Hematopoietic multipotent progenitor cell treated with erythropoietin and hydrocortisone succinate and interleukin-3 and kit ligand, for 17 days (in vitro differentiated cells): ENCODE measurements at regions not wholly inside any gene's neighbourhood (a gene's known extent, or its start where the extent isn't known, plus 50 kb on each side); places are given as distances from the start of the nearest gene placed in this dataset.
"Not testable (repeated sequence)": the region's sequence is repeated elsewhere in the genome, so short reads cannot be mapped to it uniquely, and the experiment has no call there.

ENCODE experiments used
- DNase-seq: peaks from one replicate; pipeline ENCODE4 v3.0.0-alpha.2; 2015; ENCODE audit warnings: low spot score

DNA sequence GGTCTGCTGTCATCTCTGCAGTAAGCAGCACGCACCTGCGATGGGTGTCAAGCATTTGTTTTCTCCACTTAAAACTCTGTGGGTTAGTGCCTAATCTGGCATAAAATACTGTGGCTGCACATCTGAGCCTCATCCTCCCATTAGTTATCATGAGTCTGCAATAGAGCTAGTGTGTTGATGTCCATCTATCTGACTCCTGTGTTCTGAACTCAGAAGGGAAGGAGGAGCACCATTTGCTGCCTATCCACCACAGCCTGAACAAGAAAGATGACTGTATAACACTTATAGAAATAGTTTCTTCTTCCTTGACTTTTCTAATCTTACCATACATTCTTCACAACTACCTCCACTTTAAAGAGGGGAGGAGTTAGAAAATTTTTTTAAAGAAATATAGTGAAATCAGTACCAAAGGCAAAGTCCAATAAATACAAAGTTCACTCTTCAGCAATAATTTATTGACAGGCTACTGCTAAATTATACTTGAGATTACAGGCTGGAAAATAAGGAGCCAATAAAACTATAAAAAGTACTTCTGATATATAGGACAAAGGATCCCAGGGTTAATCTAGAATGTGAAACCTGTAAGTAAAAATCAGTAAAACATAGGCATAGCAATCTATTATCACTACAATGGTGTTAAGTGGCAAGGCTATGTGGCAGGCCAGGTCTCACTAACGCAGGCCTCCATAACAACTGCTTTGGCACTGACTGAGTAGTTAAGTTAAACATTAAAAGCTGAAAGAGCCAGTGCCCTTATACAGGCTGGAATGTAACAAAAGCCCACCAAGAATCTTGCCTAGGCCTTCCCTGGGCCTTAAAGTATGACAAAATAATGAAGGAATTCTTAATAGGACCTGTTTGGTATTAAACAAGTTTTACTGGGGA is 70.2 kb downstream of the LGALS9C start:
- DNase-seq: not testable (repeated sequence)

DNA sequence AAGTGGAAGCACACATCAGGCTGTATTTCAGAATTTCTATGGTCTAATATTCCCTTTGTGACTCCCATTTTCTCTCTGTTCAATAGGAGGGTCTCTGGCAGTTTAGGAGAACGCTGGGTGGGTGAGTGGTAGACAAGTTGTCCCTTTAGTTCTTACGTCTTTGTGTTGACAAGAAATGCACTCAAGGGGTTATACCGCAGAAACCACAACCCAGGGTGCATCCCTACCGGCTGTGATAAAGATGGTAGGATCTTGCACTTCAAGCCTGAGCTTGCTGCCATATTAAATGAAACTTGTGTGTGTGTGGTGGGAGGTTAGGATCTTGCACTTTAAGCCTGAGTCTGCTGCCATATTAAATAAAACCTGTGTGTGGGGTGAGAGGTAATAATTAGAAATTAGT is 80.5 kb downstream of the LGALS9C start:
- not testable (repeated sequence) for DNase-seq

DNA sequence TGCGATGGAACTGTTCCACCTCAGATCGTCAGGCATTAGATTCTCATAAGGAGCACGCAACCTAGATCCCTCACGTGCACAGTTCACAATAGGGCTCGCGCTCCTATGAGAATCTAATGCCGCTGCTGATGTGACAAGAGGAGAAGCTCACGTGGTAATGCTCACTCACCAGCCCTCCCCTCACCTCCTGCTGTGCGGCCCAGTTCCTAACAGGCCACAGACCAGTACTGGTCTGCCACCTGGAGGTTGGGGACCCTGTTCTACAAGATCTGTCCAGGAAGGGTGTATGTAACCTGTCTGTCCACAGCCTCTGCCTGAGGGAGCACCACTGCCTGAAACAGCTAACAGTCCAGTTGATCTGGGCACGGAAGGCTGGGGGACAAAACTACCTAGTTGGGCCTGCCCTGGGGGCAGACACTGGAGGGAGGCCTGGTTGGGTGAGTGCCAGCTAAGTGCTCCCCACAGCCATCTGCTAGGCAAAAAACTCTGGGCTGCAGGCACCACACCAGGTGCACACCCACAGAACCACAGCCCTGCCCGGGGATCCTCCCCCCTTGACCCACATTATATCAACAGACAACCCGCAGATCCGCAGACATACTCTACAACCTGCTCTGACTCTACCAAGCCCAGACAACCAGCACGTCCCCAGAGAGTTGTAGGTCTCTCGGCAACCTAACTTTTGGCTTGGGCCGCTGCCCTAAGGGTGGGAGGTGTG is 80.7 kb downstream of the TBC1D28 start:
- DNase-seq: not testable (repeated sequence)

DNA sequence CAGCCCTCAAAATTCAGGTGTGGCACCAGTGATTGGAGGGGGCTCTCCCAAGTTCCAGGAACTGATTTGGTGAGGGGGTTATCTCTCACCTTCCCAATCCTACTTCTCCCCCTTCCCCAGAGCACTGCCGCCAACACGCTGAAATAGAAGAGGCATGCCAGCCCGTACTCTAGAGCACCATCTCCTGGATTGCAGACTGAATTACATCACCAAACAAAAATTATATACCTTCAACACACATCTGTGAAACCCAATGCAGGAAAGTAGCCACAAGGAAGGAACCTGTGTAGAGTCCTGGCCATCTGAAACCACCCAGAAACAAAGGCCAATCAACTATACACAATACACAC is 80.1 kb downstream of the TBC1D28 start:
- peak; percentile 13 for DNase-seq

DNA sequence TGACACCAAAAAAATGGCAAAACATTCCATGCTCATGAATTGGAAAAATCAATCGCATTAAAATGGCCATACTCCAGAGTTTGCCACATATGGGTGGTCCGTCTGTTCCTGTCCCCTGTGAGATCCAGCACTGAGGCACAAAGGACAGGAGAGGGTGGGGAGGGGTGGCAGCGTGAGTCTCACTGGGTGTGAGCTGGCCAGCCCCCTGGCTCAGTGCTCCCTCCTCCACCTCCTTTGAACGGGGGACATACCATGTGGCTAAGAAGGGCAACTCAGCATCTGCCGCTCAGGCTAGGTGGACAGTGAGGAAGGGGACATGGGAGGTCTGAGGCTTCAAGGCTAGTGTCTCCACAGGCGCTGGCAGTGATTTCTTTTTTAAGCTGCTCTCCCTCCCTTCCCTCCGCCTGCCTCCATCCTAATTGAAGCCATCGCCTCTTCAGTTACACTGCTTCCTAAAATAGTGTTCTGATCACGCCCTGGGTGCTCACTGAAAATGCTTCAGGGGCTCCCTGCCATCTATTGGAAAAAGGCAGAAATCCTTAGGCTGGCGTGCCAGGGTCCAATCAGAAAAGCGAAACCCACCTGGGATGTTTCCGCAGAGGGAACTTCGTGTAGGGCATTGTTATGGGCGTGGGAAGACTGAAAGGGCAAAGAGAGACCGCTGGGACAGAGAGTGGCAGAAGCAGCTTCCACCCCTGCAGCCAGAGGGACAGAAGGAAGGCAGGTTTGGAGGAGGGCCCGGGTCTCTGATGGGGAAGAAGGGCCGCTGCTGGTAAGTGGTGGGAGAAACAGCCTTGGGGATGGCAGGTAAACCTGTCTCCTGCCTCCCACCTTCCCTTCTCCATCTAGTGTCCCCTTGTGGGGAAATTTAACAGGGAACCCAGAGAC is 75.8 kb downstream of the TBC1D28 start:
- DNase-seq: peak; percentile 1

DNA sequence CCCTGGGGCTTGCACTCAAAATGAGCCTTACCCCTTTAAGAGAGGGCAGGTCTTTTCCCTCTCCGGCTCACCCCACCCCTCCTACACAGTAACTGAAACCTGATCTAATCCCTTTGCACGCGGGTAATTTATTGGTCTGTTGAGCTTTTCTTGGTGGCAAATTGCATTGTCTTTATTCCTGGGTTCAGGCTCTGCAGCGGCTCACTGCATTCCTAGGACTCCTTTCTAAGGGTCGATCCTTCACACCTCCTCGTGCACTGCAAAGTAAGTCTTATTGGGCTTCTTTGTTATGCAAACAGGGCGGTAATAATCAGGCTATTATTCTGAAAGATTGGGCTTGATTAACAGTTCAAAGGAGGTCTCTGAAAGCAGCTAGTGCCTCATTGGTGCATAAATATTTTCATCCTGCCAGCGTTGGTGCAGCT is 74.7 kb downstream of the TBC1D28 start:
- peak; percentile 2 for DNase-seq

DNA sequence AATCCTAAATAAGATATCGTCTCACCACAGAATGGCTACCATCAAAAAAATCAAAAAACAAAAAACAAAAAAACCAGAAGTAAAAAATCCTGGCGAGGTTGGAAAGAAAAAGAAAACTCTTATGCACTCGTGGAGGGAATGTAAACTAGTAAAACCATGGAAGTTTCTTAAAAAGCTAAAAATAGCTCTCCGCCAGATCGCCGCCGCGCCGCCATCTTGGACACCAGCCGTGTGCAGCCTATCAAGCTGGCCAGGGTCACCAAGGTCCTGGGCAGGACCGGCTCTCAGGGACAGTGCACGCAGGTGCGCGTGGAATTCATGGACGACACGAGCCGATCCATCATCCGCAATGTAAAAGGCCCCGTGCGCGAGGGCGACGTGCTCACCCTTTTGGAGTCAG is 71.7 kb downstream of the TBC1D28 start:
- peak; percentile 1 for DNase-seq

DNA sequence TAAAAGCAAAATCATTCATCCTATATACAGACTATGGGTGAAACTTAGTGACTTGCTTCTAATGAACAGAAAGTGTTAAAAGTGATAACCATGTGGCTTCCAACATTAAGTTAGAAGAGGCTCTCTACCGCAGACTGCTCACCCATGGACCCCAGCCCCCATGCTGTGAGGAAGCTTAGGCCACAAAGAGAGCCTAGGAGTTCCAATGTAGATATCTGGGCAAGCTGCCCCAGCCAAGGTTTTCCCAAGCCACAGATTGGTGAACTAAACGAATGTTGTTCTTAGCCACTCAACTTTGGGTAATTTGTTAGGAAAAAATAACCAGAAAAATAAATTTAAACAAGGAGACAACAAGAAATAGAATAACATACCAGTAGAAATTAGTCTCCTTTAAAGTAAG is 70.1 kb downstream of the TBC1D28 start:
- not testable (repeated sequence) for DNase-seq
